Inflammatory macrophage (primary cell): ENCODE measurements at regions not wholly inside any gene's neighbourhood (a gene's known extent, or its start where the extent isn't known, plus 50 kb on each side); places are given as distances from the start of the nearest gene placed in this dataset.
A peak's percentile ranks its signal among the peaks of the same experiment; 100 is the strongest.

ENCODE experiments used
- DNase-seq, 2 donors: peaks; one replicate each; pipeline ENCODE4 v3.0.0-alpha.2; 2020 to 2022

DNA sequence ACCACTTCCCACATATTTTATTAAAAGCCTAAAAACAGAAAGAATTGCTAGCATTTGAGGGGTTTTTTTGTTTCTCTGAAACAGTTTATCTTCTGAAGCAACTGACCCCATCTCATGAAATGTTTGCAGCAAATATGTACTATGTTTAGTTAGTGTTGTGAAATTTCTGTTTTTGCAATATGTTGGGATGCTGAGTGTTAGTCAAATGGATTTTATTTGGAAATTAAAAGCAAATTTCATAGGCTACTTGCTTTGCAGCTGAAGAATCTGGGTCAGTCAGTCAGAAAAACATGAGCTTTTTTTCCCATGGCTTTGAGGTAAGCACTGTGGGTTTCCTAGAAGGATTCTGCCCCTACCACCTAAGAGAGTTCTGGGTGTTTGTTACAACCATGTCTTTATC is 184.9 kb upstream of the DKK2 start:
- no peak for DNase-seq

GRCh38 chr4:107219681-107220080 is 183.6 kb upstream of the DKK2 start:
- DNase-seq = no peak

- DNase-seq = no peak
These were observed 180.3 kb upstream of the DKK2 start for GRCh38 chr4:107216379-107216778.

- no peak for DNase-seq
These were observed 179.1 kb upstream of the DKK2 start for GRCh38 chr4:107215222-107215621.

DNA sequence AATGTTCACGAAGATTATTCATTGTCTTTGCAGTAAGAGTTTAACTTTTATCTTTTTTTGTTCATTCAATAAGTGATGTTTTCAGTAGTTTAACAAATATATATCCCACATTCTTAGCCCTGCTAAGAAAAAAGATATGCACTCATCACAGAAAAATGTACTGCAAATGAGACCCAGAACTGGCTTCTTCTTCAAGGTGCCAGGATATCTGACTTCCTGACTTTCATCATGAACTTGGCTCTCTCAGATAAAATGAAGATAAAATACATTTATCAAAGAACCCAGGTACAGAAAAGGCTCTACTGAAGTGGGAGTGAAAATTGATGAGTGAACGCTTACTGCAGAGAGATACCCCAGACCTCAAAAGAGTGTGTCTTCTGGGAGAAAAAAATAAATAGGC is 177.8 kb upstream of the DKK2 start:
- no peak for DNase-seq

GRCh38 chr4:107213410-107213809 is 177.3 kb upstream of the DKK2 start:
- no peak for DNase-seq

GRCh38 chr4:107212565-107212964 is 176.5 kb upstream of the DKK2 start:
- no peak for DNase-seq

DNA sequence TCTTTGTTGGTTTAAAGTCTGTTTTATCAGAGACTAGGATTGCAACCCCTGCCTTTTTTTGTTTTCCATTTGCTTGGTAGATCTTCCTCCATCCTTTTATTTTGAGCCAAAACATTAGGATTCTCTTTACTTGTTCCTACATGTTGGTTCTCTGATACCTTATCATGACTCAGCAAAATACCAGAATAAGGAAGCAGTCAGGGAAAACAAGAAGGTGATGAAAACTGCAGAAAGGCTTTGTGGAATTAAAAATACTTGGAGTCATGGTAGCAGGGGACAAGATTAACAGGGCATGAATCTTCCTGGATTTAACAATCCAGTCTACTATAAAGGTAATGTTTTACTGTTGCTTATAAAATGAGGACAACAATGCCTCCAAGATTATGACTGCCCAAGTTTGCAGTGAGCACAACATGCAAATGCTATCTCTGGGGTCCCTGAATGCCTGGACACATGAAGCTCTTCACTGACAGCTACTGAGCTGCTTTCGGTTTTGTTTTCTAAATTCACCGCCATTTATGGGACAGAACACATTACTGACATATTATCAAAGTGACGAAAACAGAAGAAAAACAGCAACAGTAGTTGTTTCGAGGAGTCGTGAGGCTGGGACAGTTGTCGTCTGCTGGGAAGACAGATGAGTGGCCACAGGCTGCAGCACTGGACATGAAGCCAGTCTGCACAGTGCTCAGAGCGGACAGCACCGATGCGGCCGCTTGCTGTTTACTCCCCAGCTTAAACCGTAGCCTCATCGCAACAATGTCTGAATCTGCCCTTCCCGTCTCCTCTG is 174.5 kb upstream of the DKK2 start:
- no peak for DNase-seq

- no peak for DNase-seq
These were observed 167.6 kb upstream of the DKK2 start for GRCh38 chr4:107203733-107204132.

DNA sequence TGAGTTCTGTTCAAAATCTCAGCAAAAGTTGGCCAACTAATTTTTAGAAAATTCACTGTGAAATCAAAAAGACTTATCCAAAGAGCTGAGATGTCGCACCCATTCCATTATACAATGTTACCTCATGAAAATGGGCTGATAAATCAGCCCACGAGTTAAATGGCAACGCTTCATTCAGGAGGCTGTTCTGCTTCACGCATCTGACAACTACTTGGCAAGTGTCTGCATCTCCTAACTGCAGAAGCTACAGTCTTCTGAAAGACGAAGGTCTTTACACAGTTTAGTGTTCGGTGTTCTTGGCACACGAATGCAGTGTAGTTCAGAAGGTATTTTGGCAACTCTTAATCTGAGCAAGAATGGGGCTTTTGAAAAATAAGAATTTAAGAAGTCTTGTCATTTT is 166.6 kb upstream of the DKK2 start:
- no peak for DNase-seq

GRCh38 chr4:107197121-107197520 is 161.0 kb upstream of the DKK2 start:
- no peak for DNase-seq

GRCh38 chr4:107196312-107196711 is 160.2 kb upstream of the DKK2 start:
- DNase-seq = no peak

DNA sequence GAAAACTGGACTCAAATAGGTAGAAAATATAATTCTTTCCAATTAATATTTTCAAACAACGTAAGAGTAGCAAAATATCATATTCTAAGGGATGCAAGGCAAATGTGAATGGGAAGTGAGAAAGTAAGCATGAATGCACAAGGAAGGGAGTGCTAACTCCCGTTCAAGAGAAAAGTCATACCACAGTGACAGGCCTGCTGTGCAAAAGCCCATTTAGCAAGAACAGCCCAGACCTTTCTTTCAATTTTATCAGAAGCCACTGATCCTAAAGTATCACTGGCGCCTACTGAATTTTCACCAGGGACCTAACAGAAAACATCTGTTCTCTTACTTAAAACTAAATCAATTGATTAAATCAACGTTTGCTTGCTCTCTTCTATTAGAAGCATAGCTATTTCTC is 157.9 kb upstream of the DKK2 start:
- DNase-seq = no peak

GRCh38 chr4:107192601-107193000 is 156.5 kb upstream of the DKK2 start:
- DNase-seq = no peak

GRCh38 chr4:107187091-107187490 is 151.0 kb upstream of the DKK2 start:
- no peak for DNase-seq

- DNase-seq = peak; percentile 47 to 50
These were observed 147.2 kb upstream of the DKK2 start for GRCh38 chr4:107183155-107183774.

DNA sequence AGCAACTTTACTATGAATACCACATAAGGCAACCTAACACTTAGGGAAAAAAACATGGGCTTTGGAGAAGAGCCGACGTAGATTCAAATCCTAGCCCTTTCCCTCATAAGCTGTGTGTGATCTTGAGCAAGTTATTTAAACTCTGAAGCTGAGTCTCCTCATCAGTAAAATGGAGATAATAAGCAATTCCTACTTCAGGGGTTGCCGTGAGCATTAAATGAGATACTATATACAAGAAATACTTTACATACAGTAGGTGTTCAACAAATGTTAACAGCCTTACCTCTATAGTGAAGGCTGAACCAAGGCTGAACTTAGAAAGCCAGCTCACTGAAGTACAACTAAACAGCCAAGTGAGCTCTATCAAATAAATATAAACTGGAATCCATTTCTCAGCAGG is 146.2 kb upstream of the DKK2 start:
- DNase-seq = no peak

- DNase-seq = no peak
These were observed 130.8 kb upstream of the DKK2 start for GRCh38 chr4:107166873-107167450.

GRCh38 chr4:107166181-107166580 is 130.1 kb upstream of the DKK2 start:
- no peak for DNase-seq

DNA sequence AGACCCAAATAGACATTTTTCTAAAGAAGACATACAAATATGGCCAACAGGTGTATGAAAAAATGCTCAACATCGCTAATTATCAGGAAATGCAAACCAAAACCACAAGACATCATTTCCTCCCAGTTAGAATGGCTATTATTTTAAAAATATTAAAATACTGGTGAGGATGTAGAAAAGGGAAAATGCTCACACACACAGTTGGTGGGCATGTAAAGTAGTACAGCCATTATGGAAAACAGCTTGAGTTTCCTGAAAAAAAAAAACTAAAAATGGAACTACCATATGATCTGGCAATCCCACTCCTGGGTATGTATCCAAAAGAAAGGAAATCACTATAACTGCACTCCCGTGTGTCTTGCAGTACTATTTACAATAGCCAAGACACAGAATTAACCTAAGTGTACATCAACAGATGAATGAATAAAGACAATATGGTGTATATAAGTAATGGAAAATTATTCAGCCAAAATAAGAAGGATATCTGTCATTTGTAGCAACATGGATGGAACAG is 128.9 kb upstream of the DKK2 start:
- DNase-seq = no peak

DNA sequence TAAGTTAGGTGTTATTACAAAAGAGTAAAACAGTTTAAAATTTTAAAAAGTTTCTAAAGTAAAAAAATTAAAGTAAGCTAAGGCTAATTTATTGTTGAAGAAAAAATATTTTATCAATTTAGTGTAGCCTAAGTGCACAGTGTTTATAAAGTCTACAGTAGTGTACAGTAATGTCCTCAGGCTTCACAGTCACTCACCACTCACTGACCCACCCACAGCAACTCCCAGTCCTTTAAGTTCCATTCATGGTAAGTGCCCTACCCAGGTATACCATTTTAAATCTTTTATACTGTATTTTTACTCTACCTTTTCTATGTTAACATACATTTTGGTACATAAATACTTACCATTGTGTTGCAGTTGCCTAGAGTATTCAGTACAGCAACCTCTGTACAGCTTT is 120.3 kb upstream of the DKK2 start:
- no peak for DNase-seq

- no peak for DNase-seq
These were observed 119.3 kb upstream of the DKK2 start for GRCh38 chr4:107155366-107155765.

DNA sequence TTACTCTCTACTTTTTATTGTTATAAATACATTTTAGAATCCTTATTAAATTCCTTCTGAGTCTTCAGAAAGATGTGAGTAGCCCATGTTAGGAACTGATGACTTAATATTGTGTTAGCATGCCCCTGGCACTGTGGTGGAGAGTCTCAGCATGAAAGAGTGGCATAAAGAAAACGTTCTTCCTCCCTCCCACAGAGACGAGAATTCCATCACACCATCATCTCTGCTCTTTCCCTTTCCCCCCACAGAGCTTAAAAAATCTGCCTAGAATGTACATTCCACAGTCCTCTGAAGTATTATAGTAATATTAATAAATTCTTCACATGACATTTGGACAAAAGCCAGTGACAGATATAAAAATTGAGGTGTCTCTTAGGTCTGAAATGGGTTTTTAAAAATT is 117.8 kb upstream of the DKK2 start:
- DNase-seq = no peak

- DNase-seq = peak; percentile 2 to 8
These were observed 117.1 kb upstream of the DKK2 start for GRCh38 chr4:107153228-107153627.
